Body of pancreas (tissue), 4 donors: ENCODE measurements at regions not wholly inside any gene's neighbourhood (a gene's known extent, or its start where the extent isn't known, plus 50 kb on each side); places are given as distances from the start of the nearest gene placed in this dataset.
"Not testable (repeated sequence)": the region's sequence is repeated elsewhere in the genome, so short reads cannot be mapped to it uniquely, and the experiment has no call there.

Experiments used
- ATAC-seq: fragments of 150-250 bp; one replicate; pipeline ENCODE4 v1.9.1; 2016
- DNase-seq, 4 donors: peaks; one replicate each; pipeline ENCODE4 v3.0.0-alpha.2; 2019
- H3K27ac ChIP-seq, 4 donors: fragments of 200-600 bp; sonication (generic); 1 replicate in 3 of 4; 2 replicates in 1 of 4; pipeline versions ENCODE4 v1.5.1 to v1.6.1; 2016 to 2019; ENCODE audit warnings: mild to moderate bottlenecking in 1 of 4, mixed read lengths in 1 of 4, moderate library complexity in 1 of 4
- H3K27me3 ChIP-seq, 2 donors: fragments of 200-600 bp; sonication (generic); one replicate each; pipeline ENCODE4 v1.6.0; 2016; ENCODE audit warnings: mild to moderate bottlenecking in 1 of 2
- H3K36me3 ChIP-seq, 2 donors: fragments of 200-600 bp; sonication (generic); replicated peaks in 1 of 2; 2 replicates each; pipeline ENCODE4 v1.5.1; 2016; ENCODE audit warnings: low read depth in 2 of 2; ENCODE audit not compliant: insufficient read depth in 1 of 2
- H3K4me1 ChIP-seq: fragments of 200-600 bp; sonication (generic); one replicate; pipeline ENCODE4 v1.6.0; 2016
- H3K4me3 ChIP-seq, 2 donors: fragments of 200-600 bp; sonication (generic); 1 replicate in 1 of 2; 2 replicates in 1 of 2; pipeline ENCODE4 v1.5.1; 2016 to 2019
- H3K9me3 ChIP-seq, 3 donors: fragments of 200-600 bp; sonication (generic); 1 replicate in 2 of 3; 2 replicates in 1 of 3; pipeline ENCODE4 v1.5.1; 2016
- POLR2A ChIP-seq, 3 donors: fragments of 450-650 bp; IDR thresholded peaks; one replicate each; pipeline ENCODE4 v1.6.1; 2016; ENCODE audit warnings: antibody characterized with exemption in 3 of 3, mild to moderate bottlenecking in 2 of 3
- WGBS, 2 donors: methylation state at CpG; one replicate each; pipeline ENCODE4 v1.1.5; 2017; 5-methylcytosine and 5-hydroxymethylcytosine counted together
- intact Hi-C: fragments of 100-400 bp; cut with DNase I; formaldehyde crosslinking; loops from one replicate; pipeline ENCODE4 v1.15.1; 2023
- TF ChIP-seq, protein P1 (sequence below), 7 experiments: fragments of 450-650 bp in 4 of 7; fragments of 200-600 bp in 3 of 7; sonication (generic) in 3 of 7; IDR thresholded peaks; one replicate each; pipeline ENCODE4 v1.5.1; 2016 to 2019; ENCODE audit warnings: antibody characterized with exemption in 7 of 7

DNA sequence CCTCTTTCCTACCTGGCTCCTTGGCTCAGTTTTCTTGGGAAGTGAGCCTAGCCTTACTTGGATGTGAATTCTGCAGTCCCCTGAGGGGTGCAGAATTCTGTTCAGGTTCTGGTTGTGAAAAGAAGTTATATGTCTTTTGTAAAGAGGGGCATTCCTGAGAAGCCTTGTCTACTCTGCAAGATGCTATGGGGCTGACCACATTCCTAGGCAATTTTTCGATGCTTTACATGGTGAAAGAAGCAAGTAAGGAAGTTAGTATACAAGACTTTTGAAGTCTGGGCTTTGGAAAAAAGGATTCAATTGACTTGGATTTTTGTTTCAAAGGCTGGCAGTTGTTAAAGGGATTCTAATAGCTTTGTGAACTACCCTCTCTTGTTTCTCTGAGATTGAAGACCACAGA, 167.9 kb upstream of the STMND1 start:
- Histone ChIP-seq H3K27me3 (no peaks in the 10 kb centered on the region), H3K4me1 (no peaks in the 10 kb centered on the region), H3K9me3 (no peaks in the 10 kb centered on the region), H3K36me3 (no peaks in the 10 kb centered on the region), H3K27ac (no peak overlapping the region), H3K4me3 (no peak overlapping the region)
- ATAC-seq (no peak), DNase-seq (no peak)
- TF ChIP-seq, protein P1, sequence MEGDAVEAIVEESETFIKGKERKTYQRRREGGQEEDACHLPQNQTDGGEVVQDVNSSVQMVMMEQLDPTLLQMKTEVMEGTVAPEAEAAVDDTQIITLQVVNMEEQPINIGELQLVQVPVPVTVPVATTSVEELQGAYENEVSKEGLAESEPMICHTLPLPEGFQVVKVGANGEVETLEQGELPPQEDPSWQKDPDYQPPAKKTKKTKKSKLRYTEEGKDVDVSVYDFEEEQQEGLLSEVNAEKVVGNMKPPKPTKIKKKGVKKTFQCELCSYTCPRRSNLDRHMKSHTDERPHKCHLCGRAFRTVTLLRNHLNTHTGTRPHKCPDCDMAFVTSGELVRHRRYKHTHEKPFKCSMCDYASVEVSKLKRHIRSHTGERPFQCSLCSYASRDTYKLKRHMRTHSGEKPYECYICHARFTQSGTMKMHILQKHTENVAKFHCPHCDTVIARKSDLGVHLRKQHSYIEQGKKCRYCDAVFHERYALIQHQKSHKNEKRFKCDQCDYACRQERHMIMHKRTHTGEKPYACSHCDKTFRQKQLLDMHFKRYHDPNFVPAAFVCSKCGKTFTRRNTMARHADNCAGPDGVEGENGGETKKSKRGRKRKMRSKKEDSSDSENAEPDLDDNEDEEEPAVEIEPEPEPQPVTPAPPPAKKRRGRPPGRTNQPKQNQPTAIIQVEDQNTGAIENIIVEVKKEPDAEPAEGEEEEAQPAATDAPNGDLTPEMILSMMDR (IDR thresholded peaks at IDR 0.05), result no peak
- TF ChIP-seq POLR2A (IDR thresholded peaks at IDR 0.05), result no peak
- intact Hi-C loops, result no loop called here
- 53 to 71% methylated on average over 1 of the region's 1 CpG for WGBS, 2 donors

DNA sequence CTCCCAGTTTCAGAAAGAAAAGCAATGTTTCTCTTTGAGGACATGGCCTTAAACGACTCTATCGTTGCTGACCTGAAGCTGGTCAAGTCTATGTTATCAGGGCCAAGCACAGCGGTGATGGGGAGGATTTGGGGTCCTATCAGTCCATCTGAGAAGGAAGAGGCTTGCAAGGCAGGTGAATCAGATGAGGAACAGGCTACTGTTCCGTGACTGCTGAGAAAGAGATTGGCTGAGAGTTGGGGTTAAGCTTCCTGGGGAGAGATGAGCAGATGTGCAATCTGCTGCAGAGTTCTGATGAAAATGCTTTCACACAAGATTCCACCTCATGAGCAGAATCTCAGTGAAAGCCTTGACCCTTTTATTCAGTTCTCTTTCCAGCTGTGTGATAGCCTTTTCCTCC, 168.3 kb upstream of the STMND1 start:
- ATAC-seq, result no peak
- Histone ChIP-seq H3K9me3 (no peaks in the 10 kb centered on the region), H3K4me3 (no peak overlapping the region), H3K27ac (no peak overlapping the region), H3K4me1 (no peaks in the 10 kb centered on the region), H3K36me3 (no peaks in the 10 kb centered on the region), H3K27me3 (no peaks in the 10 kb centered on the region)
- 77 to 89% methylated on average over 4 of the region's 4 CpGs for WGBS, 2 donors
- DNase-seq, result no peak
- intact Hi-C loops, result no loop called here
- TF ChIP-seq POLR2A (IDR thresholded peaks at IDR 0.05), result no peak
- TF ChIP-seq, protein P1 (IDR thresholded peaks at IDR 0.05), result no peak

DNA sequence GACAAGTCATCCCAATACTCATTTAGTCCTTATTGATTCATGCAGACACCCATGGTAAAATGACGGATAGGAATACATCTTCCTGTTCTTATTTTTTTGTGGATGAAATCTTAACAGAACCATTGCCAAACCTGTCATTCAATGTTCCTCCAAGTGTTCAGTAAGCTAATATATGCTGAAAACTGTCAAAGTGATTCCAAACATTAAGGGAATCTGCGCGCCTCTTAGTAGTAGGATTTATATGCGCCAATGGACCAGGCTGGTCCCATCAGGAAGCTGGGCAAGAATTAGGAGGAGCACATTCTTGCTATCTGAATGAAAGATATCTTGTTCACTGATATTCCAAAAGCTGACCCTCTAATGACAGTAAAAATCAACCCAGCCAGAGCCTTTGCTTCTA, 168.9 kb upstream of the STMND1 start:
- no peak for ATAC-seq
- H3K36me3 ChIP-seq, result no peaks in the 10 kb centered on the region
- no peaks in the 10 kb centered on the region for H3K4me1 ChIP-seq
- intact Hi-C loops, result no loop called here
- no peak overlapping the region for H3K27ac ChIP-seq
- no peaks in the 10 kb centered on the region for H3K27me3 ChIP-seq
- DNase-seq, result no peak
- 92 to 95% methylated on average over 4 of the region's 4 CpGs for WGBS, 2 donors
- H3K9me3 ChIP-seq, result no peaks in the 10 kb centered on the region
- no peak overlapping the region for H3K4me3 ChIP-seq
- TF ChIP-seq, protein P1 (IDR thresholded peaks at IDR 0.05), result no peak
- TF ChIP-seq POLR2A (IDR thresholded peaks at IDR 0.05), result no peak

DNA sequence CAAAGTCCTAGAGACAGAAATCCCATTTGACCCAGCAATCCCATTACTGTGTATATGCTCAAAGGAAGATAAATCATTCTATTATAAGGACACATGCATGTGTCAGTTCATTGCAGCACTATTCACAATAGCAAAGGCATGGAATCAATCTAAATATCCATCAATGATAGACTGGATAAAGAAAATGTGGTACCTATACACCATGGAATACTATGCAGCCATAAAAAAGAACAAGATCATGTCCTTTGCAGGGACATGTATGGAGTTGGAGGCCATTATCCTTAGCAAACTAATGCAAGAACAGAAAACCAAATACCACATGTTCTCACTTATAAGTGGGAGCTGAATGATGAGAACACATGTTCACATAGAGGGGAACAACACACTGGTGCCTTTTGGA, 169.8 kb upstream of the ATXN1 start:
- intact Hi-C loops, H3K4me1 ChIP-seq, H3K27ac ChIP-seq, H3K4me3 ChIP-seq, ATAC-seq, H3K36me3 ChIP-seq, H3K27me3 ChIP-seq, H3K9me3 ChIP-seq, DNase-seq: not testable (repeated sequence)

DNA sequence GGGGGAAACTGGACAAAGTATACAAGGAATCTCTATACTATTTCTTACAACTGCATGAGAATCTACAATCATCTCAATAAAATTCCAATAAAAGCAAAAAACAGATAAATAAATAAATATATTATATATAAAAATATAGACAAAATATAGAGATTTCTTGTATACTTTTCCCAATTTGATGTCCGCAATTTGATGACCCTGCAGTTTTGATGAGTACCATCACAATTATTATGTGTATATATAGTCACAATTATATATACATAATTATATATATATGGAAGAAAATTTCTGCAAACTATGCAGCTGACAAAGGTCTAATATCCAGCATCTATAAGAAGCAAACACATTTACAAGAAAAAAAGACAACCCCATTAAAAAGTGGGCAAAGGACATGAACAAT, 169.2 kb upstream of the ATXN1 start:
- Histone ChIP-seq H3K27me3 (no peaks in the 10 kb centered on the region), H3K27ac (no peak overlapping the region), H3K4me3 (no peak overlapping the region), H3K4me1 (no peaks in the 10 kb centered on the region), H3K9me3 (no peaks in the 10 kb centered on the region), H3K36me3 (no peaks in the 10 kb centered on the region)
- TF ChIP-seq POLR2A (IDR thresholded peaks at IDR 0.05), result no peak
- TF ChIP-seq, protein P1 (IDR thresholded peaks at IDR 0.05), result no peak
- WGBS, 2 donors, result 93% methylated on average over 1 of the region's 1 CpG
- intact Hi-C loops, result no loop called here
- DNase-seq, result no peak
- ATAC-seq, result no peak
